Stimulated activated CD8-positive, alpha-beta memory T cell treated with anti-CD3 and anti-CD28 coated beads, Interleukin-7, amount 100 ng/mL, for 24 hours (primary cell): ENCODE measurements at regions not wholly inside any gene's neighbourhood (a gene's known extent, or its start where the extent isn't known, plus 50 kb on each side); places are given as distances from the start of the nearest gene placed in this dataset.
"Not testable (repeated sequence)": the region's sequence is repeated elsewhere in the genome, so short reads cannot be mapped to it uniquely, and the experiment has no call there.

ENCODE experiments used
- DNase-seq: peaks from one replicate; pipeline ENCODE4 v3.0.0-alpha.2; 2020; ENCODE audit warnings: low read depth

GRCh38 chr16:21516705-21517040 lies 82.7 kb upstream of the METTL9 start:
- DNase-seq = not testable (repeated sequence)

GRCh38 chr16:21517263-21517662 lies 82.1 kb upstream of the METTL9 start:
- DNase-seq = not testable (repeated sequence)

GRCh38 chr16:21519361-21520133 lies 79.8 kb upstream of the METTL9 start:
- DNase-seq = not testable (repeated sequence)

GRCh38 chr16:21520134-21521047 lies 79.0 kb upstream of the METTL9 start:
- peak; percentile 94 for DNase-seq

GRCh38 chr16:21521048-21521389 lies 78.4 kb upstream of the METTL9 start:
- not testable (repeated sequence) for DNase-seq

- not testable (repeated sequence) for DNase-seq
These were observed 77.8 kb upstream of the METTL9 start for GRCh38 chr16:21521390-21522143.

- DNase-seq = not testable (repeated sequence)
These were observed 76.5 kb upstream of the METTL9 start for GRCh38 chr16:21522846-21523245.

- no peak for DNase-seq
These were observed 75.8 kb upstream of the METTL9 start for GRCh38 chr16:21523411-21524067.

GRCh38 chr16:21524068-21524751 lies 75.2 kb upstream of the METTL9 start:
- DNase-seq = no peak

- DNase-seq = not testable (repeated sequence)
These were observed 74.7 kb upstream of the METTL9 start for GRCh38 chr16:21524752-21525028.

- not testable (repeated sequence) for DNase-seq
These were observed 74.1 kb upstream of the METTL9 start for GRCh38 chr16:21525029-21525895.

- not testable (repeated sequence) for DNase-seq
These were observed 73.1 kb upstream of the METTL9 start for GRCh38 chr16:21525956-21526922.

- no peak for DNase-seq
These were observed 72.2 kb upstream of the METTL9 start for GRCh38 chr16:21526923-21527807.

- not testable (repeated sequence) for DNase-seq
These were observed 70.2 kb upstream of the METTL9 start for GRCh38 chr16:21529060-21529658.

GRCh38 chr16:21530729-21531383 lies 68.5 kb upstream of the METTL9 start:
- DNase-seq = not testable (repeated sequence)

GRCh38 chr16:21532996-21533395 lies 66.4 kb upstream of the METTL9 start:
- not testable (repeated sequence) for DNase-seq

GRCh38 chr16:21533474-21533873 lies 65.9 kb upstream of the METTL9 start:
- not testable (repeated sequence) for DNase-seq
